Mesenchymal stem cell (in vitro differentiated cells and primary cell): ENCODE measurements at regions not wholly inside any gene's neighbourhood (a gene's known extent, or its start where the extent isn't known, plus 50 kb on each side); places are given as distances from the start of the nearest gene placed in this dataset.

Source experiments
- DNase-seq: peaks from one replicate; pipeline ENCODE4 v3.0.0-alpha.2; 2013
- H2AFZ ChIP-seq: one replicate; pipeline ENCODE4 v1.6.1; 2013; ENCODE audit warnings: low read depth, mild to moderate bottlenecking, control low read depth, inconsistent platforms, low read length, moderate library complexity
- H2AK5ac ChIP-seq: 2 replicates; pipeline ENCODE4 v1.6.1; 2013; ENCODE audit warnings: low read length, moderate library complexity, mild to moderate bottlenecking, inconsistent platforms; ENCODE audit not compliant: severe bottlenecking
- H2BK120ac ChIP-seq: one replicate; pipeline ENCODE4 v1.6.1; 2013; ENCODE audit warnings: low read depth, mild to moderate bottlenecking, inconsistent platforms, low read length, moderate library complexity
- H2BK12ac ChIP-seq, 2 experiments: one replicate each; pipeline ENCODE4 v1.6.1; 2013; ENCODE audit warnings: inconsistent platforms in 2 of 2, low read length in 2 of 2, mild to moderate bottlenecking in 2 of 2, moderate library complexity in 2 of 2, control low read depth in 1 of 2
- H2BK15ac ChIP-seq: one replicate; pipeline ENCODE4 v1.6.1; 2013; ENCODE audit warnings: mild to moderate bottlenecking, low read depth, inconsistent platforms; ENCODE audit not compliant: poor library complexity, severe bottlenecking
- H2BK5ac ChIP-seq: 2 replicates; pipeline ENCODE4 v1.6.1; 2013; ENCODE audit warnings: low read depth, mild to moderate bottlenecking, low read length, control low read depth, inconsistent platforms; ENCODE audit not compliant: poor library complexity, severe bottlenecking
- H3K14ac ChIP-seq, 2 experiments: one replicate each; pipeline ENCODE4 v1.6.1; 2013; ENCODE audit warnings: inconsistent platforms in 2 of 2, low read length in 2 of 2, control low read depth in 1 of 2, mild to moderate bottlenecking in 1 of 2, moderate library complexity in 1 of 2
- H3K18ac ChIP-seq, 2 experiments: one replicate each; pipeline ENCODE4 v1.6.1; 2013; ENCODE audit warnings: inconsistent platforms in 2 of 2, low read length in 2 of 2, control low read depth in 1 of 2, low read depth in 1 of 2, mild to moderate bottlenecking in 1 of 2
- H3K23ac ChIP-seq, 2 experiments: one replicate each; pipeline ENCODE4 v1.6.1; 2013; ENCODE audit warnings: inconsistent platforms in 2 of 2, low read length in 2 of 2, mild to moderate bottlenecking in 2 of 2, moderate library complexity in 2 of 2, control low read depth in 1 of 2
- H3K27ac ChIP-seq: 2 replicates; pipeline ENCODE4 v1.5.1; 2013; ENCODE audit warnings: mild to moderate bottlenecking, moderate library complexity, low read length, control low read depth, inconsistent platforms; ENCODE audit not compliant: poor library complexity, severe bottlenecking
- H3K27me3 ChIP-seq, 2 experiments: 2 replicates each; pipeline versions ENCODE4 v1.6.1 to v1.7.0; 2013; ENCODE audit warnings: low read length in 2 of 2, mild to moderate bottlenecking in 2 of 2, moderate library complexity in 2 of 2, control low read depth in 1 of 2, inconsistent platforms in 1 of 2; ENCODE audit not compliant: control insufficient read depth in 1 of 2, insufficient read depth in 1 of 2
- H3K36me3 ChIP-seq, 2 experiments: 2 replicates each; pipeline versions ENCODE4 v1.6.1 to v1.7.0; 2013; ENCODE audit warnings: low read length in 2 of 2, control low read depth in 1 of 2, inconsistent platforms in 1 of 2, low read depth in 1 of 2, mild to moderate bottlenecking in 1 of 2; ENCODE audit not compliant: insufficient read depth in 2 of 2, control insufficient read depth in 1 of 2
- H3K4ac ChIP-seq, 2 experiments: one replicate each; pipeline ENCODE4 v1.6.1; 2013; ENCODE audit warnings: inconsistent platforms in 2 of 2, low read length in 2 of 2, mild to moderate bottlenecking in 2 of 2, moderate library complexity in 2 of 2, control low read depth in 1 of 2, low read depth in 1 of 2
- H3K4me1 ChIP-seq: 2 replicates; pipeline ENCODE4 v1.6.1; 2013; ENCODE audit warnings: low read depth, low read length, control low read depth; ENCODE audit not compliant: control insufficient read depth, insufficient read depth
- H3K4me2 ChIP-seq: 2 replicates; pipeline ENCODE4 v1.6.1; 2013; ENCODE audit warnings: low read length, mild to moderate bottlenecking, inconsistent platforms; ENCODE audit not compliant: poor library complexity, severe bottlenecking
- H3K4me3 ChIP-seq, 2 experiments: 2 replicates each; pipeline versions ENCODE4 v1.5.1 to v1.7.0; 2013; ENCODE audit warnings: low read length in 2 of 2, mild to moderate bottlenecking in 2 of 2, control low read depth in 1 of 2, low read depth in 1 of 2; ENCODE audit not compliant: insufficient read depth in 1 of 2
- H3K79me1 ChIP-seq: replicated peaks from 2 replicates; pipeline ENCODE4 v1.6.1; 2013; ENCODE audit warnings: mild to moderate bottlenecking, control low read depth, low read length, inconsistent platforms; ENCODE audit not compliant: poor library complexity, severe bottlenecking
- H3K9ac ChIP-seq: 2 replicates; pipeline ENCODE4 v1.7.0; 2013; ENCODE audit warnings: mild to moderate bottlenecking, low read length, moderate library complexity
- H3K9me3 ChIP-seq: 2 replicates; pipeline ENCODE4 v1.7.0; 2013; ENCODE audit warnings: mild to moderate bottlenecking, low read length; ENCODE audit not compliant: control insufficient read depth
- H4K8ac ChIP-seq: one replicate; pipeline ENCODE4 v1.6.1; 2013; ENCODE audit warnings: inconsistent platforms, mild to moderate bottlenecking, low read length, moderate library complexity
- H4K91ac ChIP-seq: one replicate; pipeline ENCODE4 v1.6.1; 2013; ENCODE audit warnings: mild to moderate bottlenecking, low read length, inconsistent platforms
- WGBS: methylation state at CpG from one replicate; pipeline ENCODE4 v1.1.7; 2013; ENCODE audit warnings: mixed read lengths; 5-methylcytosine and 5-hydroxymethylcytosine counted together

DNA sequence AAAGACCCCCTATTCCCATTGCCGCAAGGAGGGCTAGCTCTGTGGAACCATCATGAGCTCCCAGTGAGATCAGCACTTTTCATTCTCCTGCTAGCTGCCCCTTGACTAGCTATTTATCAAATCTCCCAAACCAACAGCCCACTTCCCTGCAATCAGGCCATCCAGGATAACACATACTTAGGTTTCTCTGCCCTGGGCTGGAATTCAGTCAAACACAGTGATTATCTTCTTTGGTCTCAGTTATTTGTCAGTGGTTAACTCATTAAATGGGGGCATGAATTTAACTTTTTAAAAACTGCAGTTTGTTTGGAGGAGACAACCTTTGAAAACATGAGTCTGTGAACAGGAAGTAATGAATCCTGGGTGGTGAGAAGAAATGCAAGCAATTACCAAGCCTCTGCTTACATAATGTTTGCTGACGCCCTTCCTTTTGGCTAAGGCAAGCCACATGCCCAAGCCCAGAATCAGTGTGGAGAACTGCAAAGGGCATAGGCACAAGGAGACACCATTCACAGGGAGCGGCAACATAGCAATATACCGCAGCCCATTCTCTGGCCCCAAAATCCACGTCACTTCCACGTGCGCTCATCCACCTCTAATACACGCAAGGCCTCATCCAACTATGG lies 275.0 kb downstream of the DRD1 start:
- H3K23ac ChIP-seq, result no peak overlapping the region
- no peak overlapping the region for H3K4me3 ChIP-seq
- no peak overlapping the region for H2AK5ac ChIP-seq
- no peaks in the 10 kb centered on the region for H3K36me3 ChIP-seq
- no peak overlapping the region for H2BK12ac ChIP-seq
- no peak overlapping the region for H2BK120ac ChIP-seq
- H3K9me3 ChIP-seq, result no peaks in the 10 kb centered on the region
- H3K4me1 ChIP-seq, result no peaks in the 10 kb centered on the region
- no peak overlapping the region for H3K9ac ChIP-seq
- no peak overlapping the region for H4K8ac ChIP-seq
- DNase-seq, result no peak
- H4K91ac ChIP-seq, result no peak overlapping the region
- no peak overlapping the region for H3K4ac ChIP-seq
- no peak overlapping the region for H3K4me2 ChIP-seq
- no peaks in the 10 kb centered on the region for H3K79me1 ChIP-seq
- H3K27ac ChIP-seq, result no peak overlapping the region
- no peak overlapping the region for H3K18ac ChIP-seq
- no peak overlapping the region for H2AFZ ChIP-seq
- WGBS, result 89% methylated on average over 8 of the region's 8 CpGs
- H2BK15ac ChIP-seq, result no peak overlapping the region
- H2BK5ac ChIP-seq, result no peak overlapping the region
- H3K27me3 ChIP-seq, result peaks cover 0 to 29% of the 10 kb centered on the region in 2 experiments
- no peak overlapping the region for H3K14ac ChIP-seq

DNA sequence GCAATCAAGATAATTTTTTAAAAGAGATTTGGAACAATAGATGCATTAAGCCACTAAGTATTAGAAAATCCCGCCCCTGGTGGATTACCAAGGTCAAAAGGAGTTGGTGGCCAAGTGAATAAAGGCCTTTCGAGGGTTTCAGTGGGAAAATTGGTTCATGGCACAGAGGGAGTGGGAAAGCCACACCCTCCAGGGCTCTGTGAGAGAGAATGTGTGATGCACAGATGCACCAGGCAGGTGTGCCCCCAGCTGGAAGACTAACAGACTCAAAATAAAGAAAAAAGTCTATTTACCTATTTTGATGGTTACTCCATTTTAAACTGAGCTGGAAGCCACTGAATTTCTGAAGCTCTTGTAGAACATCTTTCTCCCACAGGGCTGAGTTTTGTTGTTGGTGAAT lies 278.0 kb downstream of the DRD1 start:
- Histone ChIP-seq H3K4me3 (no peak overlapping the region), H2BK120ac (no peak overlapping the region), H2BK5ac (no peak overlapping the region), H3K4me2 (no peak overlapping the region), H3K23ac (no peak overlapping the region), H3K14ac (no peak overlapping the region), H4K8ac (no peak overlapping the region), H3K36me3 (no peaks in the 10 kb centered on the region), H3K27ac (no peak overlapping the region), H3K9me3 (no peaks in the 10 kb centered on the region), H3K27me3 (peaks cover 0 to 37% of the 10 kb centered on the region in 2 experiments), H3K79me1 (no peaks in the 10 kb centered on the region), H3K4me1 (no peaks in the 10 kb centered on the region), H2AK5ac (no peak overlapping the region), H2BK15ac (no peak overlapping the region), H3K4ac (no peak overlapping the region), H2AFZ (no peak overlapping the region), H3K9ac (no peak overlapping the region), H4K91ac (no peak overlapping the region), H3K18ac (no peak overlapping the region), H2BK12ac (no peak overlapping the region)
- no peak for DNase-seq
- 41% methylated on average over 2 of the region's 2 CpGs for WGBS

DNA sequence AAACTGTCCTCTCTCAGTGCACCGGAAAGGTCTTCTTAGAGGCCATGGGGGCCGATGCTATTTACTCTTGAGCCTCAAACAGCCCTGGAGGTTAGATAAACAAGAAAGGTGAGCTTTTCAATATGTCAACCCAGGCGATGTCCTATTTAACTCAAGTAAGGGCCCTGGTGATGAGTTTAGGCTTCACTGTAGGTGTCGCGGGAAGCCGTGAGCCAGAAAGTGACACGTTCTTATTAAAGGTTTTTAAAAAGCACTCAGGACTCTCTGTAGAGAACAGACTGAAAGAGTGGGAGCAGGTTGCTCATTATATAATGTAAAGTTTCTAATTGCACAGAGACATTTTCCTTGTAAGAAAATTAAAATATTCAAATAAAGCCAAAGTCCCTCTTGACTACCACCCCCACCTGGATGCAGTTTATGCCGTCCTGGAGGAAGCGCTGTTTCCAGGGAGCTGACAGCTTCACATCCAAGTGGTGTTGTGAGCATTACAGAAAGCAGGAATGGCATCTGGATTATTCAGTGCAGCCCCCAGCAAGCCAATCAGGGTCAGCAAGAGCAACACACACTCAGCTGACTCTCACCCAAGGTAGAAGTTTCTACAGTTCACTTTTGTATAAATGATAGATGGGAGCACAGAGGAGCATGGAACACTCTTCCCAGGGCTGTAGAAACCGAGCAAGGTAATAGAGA lies 280.3 kb downstream of the DRD1 start:
- Histone ChIP-seq H3K4ac (no peak overlapping the region), H3K4me3 (no peak overlapping the region), H4K91ac (no peak overlapping the region), H2AFZ (no peak overlapping the region), H2BK5ac (no peak overlapping the region), H3K27me3 (peaks cover 0 to 48% of the 10 kb centered on the region in 2 experiments), H3K18ac (no peak overlapping the region), H2BK15ac (no peak overlapping the region), H3K9ac (no peak overlapping the region), H3K79me1 (no peaks in the 10 kb centered on the region), H4K8ac (no peak overlapping the region), H3K27ac (no peak overlapping the region), H3K4me1 (no peaks in the 10 kb centered on the region), H2BK120ac (no peak overlapping the region), H2BK12ac (no peak overlapping the region), H3K36me3 (no peaks in the 10 kb centered on the region), H2AK5ac (no peak overlapping the region), H3K9me3 (no peaks in the 10 kb centered on the region), H3K23ac (no peak overlapping the region), H3K14ac (no peak overlapping the region), H3K4me2 (no peak overlapping the region)
- 84% methylated on average over 9 of the region's 10 CpGs for WGBS
- no peak for DNase-seq

DNA sequence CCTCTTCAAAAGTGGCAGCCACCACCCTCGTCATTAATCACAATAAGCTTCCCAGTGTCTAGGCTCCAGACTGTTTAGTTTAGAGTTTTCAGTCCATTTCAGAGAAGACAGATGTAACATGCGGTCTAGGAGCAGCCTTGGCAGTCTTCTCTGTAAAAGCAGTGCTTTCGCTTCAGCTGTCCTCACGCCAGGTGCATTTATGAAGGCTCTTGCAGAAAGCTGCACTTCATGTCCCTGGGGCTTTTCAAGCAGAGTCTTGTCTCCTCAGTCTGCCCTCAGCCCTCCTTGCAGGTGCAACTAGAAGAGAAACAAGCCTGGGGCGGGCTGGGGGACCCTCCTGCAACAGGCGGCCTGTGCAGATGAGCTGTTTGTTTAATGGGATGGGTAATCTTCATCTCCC lies 281.9 kb downstream of the DRD1 start:
- DNase-seq, result no peak
- Histone ChIP-seq H3K14ac (no peak overlapping the region), H3K27ac (no peak overlapping the region), H2BK15ac (no peak overlapping the region), H3K4me2 (no peak overlapping the region), H3K79me1 (no peaks in the 10 kb centered on the region), H3K9me3 (no peaks in the 10 kb centered on the region), H2BK12ac (no peak overlapping the region), H2AK5ac (no peak overlapping the region), H2BK120ac (no peak overlapping the region), H3K4me3 (no peak overlapping the region), H4K91ac (no peak overlapping the region), H4K8ac (no peak overlapping the region), H3K9ac (no peak overlapping the region), H2BK5ac (no peak overlapping the region), H3K4ac (no peak overlapping the region), H3K27me3 (peaks cover 0 to 43% of the 10 kb centered on the region in 2 experiments), H3K4me1 (no peaks in the 10 kb centered on the region), H2AFZ (no peak overlapping the region), H3K36me3 (no peaks in the 10 kb centered on the region), H3K23ac (no peak overlapping the region), H3K18ac (no peak overlapping the region)
- WGBS, result 63% methylated on average over 4 of the region's 6 CpGs
